GM18867 (cell line): ENCODE measurements at regions not wholly inside any gene's neighbourhood (a gene's known extent, or its start where the extent isn't known, plus 50 kb on each side); places are given as distances from the start of the nearest gene placed in this dataset.
"Not testable (repeated sequence)": the region's sequence is repeated elsewhere in the genome, so short reads cannot be mapped to it uniquely, and the experiment has no call there.

ENCODE experiments used
- ATAC-seq: cut with Tn5 transposase; IDR thresholded peaks from one replicate; pipeline ENCODE4 v1.9.1; 2021; ENCODE audit warnings: mild to moderate bottlenecking, moderate library complexity; ENCODE audit not compliant: unreplicated experiment

- peak; percentile 99 for ATAC-seq
Measured at GRCh38 chr12:46499901-46500300, 127.3 kb upstream of the SLC38A2 start.

DNA sequence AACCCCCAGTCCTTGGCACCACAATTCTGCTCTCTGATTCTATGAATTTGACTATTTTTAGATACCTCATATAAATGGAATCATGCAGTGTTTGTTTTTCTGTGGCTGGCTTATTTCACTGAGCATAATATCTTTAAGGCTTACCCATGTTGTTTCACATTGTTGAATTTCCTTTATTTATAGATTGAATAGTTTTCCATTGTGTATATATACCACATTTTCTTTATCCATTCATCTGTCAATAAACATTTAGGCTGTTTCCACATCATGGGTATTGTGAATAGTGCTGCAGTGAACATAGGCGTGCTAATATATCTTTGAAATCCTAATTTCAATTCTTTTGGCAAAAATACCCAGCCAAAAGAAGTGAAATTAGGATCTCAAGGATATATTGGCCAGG lies 126.7 kb upstream of the SLC38A2 start:
- no peak for ATAC-seq

GRCh38 chr12:46497739-46498138 lies 125.2 kb upstream of the SLC38A2 start:
- ATAC-seq = no peak

DNA sequence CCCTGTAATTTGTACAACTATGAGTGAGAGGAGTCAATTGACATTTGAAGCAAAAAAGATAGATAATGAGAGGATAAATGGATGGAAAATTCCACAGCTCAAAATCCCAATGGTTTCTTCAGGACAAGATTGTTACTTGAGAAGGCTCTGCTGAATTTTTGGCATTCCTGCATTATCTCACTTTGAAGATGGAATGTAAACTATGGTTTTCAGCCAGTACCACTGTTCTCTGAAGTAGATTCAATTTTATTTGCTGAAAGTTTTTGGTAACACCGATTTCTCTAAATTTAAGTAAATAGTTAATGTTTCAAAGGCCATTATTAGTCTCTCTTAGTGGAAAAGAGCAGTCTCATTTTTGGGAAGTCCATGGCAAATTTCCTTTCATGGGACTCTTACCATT lies 121.9 kb upstream of the SLC38A2 start:
- ATAC-seq = no peak

DNA sequence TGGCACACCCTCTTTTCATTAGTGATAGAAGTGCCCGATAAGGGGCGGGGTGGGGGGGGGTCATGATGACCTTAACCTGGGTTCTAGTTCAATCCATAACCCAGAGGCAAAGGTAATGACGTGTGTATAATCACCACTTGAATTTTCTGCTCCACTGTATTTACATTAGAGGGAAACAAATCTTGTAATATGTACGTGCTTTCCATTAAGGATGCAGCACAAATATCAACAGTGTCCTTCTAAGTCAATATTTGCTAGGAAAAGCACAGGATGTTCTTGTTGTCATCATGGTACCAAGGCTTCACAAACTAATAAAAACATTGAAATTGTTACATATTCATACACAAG lies 121.2 kb upstream of the SLC38A2 start:
- ATAC-seq = no peak

DNA sequence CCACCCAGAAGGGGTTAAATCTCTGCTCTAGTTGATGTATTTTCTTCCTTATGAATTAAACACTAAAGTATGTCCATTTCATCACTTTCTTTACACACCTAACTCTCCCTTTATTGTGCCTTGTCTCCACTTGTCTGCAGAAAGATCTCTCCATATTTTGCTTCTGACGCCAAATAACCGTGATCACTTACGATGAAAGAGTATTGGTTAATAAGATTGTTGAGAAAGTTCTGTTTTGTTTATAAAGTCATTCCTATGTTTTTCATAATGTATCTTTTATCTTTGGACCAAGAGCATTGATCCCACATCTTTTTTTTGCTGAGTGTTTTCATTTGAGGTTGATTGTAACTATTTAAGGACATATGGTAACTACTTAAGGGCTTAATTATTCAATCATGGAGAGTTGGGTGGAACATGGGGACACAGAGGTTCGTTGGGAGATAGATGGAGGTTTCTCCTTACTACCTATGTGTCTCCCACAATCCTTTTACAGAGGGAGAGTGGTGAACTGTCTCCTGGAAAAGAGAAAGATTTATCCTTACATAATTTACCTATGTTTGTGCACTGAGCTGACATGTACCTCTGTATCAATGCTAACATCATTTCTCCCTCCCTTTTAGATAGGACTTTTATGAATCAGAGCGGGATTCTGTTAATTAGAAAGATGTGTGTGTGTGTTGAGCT lies 120.7 kb upstream of the SLC38A2 start:
- ATAC-seq = no peak

- no peak for ATAC-seq
Measured at GRCh38 chr12:46492471-46493085, 120.0 kb upstream of the SLC38A2 start.

GRCh38 chr12:46491548-46491947 lies 119.0 kb upstream of the SLC38A2 start:
- no peak for ATAC-seq

DNA sequence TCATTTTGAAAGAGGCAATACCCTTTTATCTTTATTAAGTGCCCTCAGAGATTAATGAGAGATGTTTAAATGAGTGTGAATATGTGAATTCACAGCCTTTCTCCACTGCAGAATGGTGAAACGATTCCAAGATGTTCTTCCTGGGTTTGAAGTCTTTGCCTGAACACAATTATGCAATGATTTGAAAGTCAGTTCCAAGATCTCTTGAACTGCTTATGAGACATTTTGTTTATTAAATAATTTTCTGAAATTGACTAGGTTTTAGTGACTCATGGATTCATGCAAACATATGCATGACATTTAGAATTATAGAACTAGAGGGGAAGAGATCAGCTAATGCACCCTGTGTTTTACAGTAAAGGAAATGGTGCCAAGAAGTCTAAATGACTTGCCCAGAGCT lies 118.1 kb upstream of the SLC38A2 start:
- no peak for ATAC-seq

GRCh38 chr12:46489951-46490388 lies 117.4 kb upstream of the SLC38A2 start:
- no peak for ATAC-seq

DNA sequence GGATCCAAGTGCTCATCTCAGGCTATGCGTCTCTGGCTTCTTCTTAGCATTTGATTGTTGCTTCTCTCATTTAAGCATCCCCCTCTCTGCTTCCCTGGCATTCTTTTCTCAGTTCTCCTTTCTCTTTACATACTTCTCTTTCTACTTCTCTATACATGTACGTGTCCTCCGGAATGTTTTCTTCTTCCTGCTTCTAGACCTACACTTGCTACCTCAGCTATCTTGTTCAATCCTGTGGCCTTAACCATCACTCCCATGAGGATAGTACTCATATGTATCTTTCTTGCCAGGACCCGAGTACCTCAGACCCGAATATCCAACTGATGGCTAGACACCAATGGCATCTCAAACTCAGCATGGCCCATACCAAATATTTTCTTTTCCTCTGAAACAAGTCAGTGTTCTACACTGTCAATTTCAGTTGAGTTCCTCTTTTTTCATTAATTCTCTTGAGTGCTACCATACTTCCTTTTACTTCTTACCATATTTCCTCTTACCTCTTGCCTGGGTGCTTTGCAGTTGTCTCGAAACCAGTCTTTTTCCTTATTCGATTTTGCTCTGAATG lies 115.1 kb upstream of the SLC38A2 start:
- peak; percentile 45 for ATAC-seq

DNA sequence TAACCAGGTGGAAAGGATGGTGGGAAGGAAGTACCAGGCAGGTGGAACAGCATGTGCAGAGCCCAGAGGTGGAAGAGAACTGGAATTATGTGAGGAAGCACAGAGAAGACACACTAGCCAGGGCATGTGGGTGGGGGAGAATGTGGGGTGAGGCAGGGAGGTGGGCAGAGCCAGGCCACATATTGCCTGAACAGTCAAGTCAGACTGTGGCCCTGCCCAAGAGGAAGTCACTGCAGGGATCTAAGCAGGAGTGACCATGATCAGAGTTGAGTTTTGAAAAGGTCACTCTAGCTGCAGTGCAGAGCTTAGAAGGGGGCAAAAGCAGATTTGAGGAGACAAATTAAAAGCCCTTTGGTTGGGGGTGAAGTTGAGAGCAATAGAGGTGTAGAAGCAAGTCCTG lies 114.0 kb upstream of the SLC38A2 start:
- ATAC-seq = no peak

GRCh38 chr12:46485853-46486252 lies 113.3 kb upstream of the SLC38A2 start:
- ATAC-seq = no peak

- no peak for ATAC-seq
Measured at GRCh38 chr12:46484396-46485061, 112.0 kb upstream of the SLC38A2 start.

DNA sequence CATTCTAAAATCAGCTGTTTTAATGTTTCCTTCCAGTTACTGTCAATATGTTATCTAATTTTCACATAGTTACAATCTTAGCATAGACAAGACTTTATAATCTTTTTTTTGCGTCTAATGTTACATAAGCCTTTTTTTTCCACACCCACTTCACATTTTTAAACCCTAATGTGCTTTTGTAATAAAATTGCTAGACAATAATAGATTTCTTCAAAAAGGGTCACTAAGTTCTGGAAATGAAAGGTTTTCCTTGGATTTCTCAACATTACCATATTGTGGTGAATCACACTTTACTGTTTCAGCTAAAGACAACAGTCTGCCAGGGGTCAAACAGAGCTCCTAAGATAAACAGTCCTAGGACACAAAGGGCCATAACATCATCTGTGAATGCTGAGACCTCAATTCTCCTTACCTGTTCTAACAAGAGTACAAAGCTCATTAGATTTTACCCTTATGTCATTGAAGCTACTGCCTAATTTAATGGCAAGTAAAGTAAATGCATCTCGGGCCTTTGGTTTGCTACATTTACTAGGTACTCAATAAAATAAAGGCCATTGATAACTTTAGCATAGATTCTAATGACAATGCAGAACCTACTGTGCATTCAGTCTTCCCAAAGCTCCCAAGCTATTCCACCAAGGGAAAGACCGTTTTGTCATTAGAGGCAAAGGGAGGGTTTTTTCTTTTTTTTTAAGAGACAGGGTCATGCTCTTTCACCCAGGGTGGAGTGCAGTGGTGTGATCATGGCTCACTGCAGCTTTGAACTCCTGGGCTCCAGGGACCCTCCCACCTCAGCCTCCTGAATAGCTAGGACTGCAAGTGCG lies 111.2 kb upstream of the SLC38A2 start:
- no peak for ATAC-seq

DNA sequence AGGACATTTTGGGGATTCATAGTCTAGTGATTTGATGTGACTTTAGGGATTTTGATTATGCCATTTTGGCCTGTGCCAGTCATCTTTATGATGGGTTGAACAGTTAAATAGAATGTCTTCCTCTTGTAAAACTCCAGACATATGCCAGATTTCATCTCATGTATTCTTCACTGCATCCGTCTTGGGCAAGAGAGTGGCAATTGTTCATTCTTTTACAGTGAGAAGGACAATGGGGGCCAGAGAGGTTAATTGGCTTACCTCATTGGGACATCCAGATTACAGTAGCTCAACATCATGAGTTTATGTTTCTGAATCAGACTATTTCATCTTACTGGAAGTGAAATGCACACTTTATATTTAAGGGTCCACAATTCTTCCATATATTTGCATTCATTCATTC lies 108.2 kb upstream of the SLC38A2 start:
- ATAC-seq = no peak

DNA sequence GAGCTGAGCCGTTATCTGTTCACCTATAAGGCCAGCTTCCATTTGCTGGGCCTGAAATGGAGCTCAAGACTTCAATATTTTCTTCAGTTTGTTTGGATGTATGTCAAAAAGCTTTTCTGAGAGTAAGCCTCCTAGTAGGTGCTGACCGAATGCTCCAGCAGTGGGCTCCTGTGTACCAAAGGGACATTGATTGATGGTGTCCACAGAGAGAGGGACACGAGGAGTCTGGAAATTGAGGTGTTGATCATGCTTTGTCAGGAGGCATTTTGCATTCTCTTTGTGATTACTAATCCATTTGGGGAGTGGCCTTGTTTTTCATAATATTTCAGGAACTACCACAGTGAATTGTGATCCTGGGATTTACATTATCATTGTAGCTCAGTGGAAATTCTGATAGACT lies 107.7 kb upstream of the SLC38A2 start:
- ATAC-seq = no peak

DNA sequence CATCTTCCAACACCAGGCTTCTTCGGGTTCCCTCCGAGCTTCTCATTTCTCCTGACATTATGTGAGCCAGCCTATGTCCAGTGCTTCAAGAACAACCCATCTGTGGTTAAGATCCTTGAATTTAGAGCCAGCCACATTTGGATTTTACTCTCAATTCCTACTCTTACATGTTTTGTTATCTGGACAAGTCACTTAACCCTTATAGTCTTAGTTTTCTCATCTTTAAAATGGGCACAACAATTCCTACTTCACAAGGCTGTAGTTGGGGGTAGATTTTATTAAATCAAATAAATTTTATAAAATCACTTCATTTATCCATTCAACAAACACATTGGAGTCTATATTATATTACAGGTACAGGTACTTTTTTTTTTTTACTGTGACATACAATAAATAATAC lies 105.5 kb upstream of the SLC38A2 start:
- no peak for ATAC-seq

GRCh38 chr12:46477541-46477940 lies 105.0 kb upstream of the SLC38A2 start:
- no peak for ATAC-seq

DNA sequence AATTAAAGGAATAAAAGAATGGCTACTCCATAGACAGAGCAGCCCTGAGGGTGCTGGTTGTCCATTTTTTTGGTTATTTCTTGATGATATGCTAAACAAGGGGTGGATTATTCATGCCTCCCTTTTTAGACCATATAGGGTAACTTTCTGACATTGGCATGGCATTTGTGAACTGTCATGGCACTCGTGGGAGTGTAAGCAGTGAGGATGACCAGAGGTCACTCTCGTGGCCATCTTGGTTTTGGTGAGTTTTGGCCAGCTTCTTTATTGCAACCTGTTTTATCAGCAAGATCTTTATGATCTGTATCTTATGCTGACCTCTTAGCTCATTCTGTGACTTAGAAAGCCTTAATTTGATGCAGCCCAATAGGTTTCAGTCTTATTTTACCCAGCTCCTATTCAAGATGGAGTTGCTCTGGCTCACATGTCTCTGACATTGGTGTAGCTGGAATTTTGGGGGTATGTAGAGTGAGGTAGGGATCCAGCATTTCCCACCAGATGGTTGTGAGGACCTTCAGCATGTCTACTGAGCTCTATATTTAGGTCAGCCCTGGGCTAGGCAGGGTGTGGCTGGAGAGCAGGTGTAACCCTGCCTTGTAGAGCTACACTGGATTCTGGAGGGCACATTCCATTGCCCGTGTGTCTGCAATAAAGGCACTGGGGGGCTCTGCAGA lies 103.5 kb upstream of the SLC38A2 start:
- ATAC-seq = no peak

DNA sequence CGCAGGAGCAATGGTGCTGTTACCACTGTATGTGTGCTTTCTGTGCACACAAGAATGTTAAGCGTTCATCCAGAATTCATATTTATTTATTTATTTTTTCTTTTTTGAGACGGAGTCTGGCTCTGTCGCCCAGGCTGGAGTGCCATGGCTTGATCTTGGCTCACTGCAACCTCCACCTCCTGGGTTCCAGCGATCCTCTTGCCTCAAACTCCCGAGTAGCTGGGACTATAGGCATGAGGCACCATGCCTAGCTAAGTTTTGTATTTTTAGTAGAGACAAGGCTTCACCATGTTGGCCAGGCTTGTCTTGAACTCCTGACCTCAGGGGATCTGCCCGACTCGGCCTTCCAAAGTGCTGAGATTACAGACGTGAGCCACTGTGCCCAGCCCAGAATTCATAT lies 101.8 kb upstream of the SLC38A2 start:
- ATAC-seq = not testable (repeated sequence)
